ENCODE measurements at regions not wholly inside any gene's neighbourhood (a gene's known extent, or its start where the extent isn't known, plus 50 kb on each side); places are given as distances from the start of the nearest gene placed in this dataset.

DNA sequence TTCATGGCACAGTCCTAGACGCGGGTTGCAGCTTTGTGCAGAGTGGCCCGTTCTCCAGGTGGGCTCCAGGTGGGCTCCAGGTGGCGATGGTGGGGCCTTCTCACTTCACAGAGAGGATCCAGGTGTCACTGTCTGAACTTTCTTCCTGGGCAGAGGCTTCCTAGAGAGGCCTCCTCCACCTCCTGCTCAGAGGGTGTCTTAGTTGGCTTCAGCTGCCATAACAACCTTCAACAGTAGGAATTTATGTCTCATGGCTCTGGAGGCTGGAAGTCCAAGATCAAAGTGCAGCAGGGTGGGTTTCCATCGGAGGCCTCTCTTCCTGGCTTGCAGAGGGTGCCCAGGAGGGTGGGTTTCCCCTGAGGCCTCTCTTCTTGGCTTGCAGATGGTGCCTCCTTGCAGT lies 125.1 kb downstream of the GLRX3 start:
- no peaks in the 10 kb centered on the region for H3K27me3 ChIP-seq
- no peaks in the 10 kb centered on the region for H3K4me1 ChIP-seq (ENCODE audit: low read depth)
- H3K9me3 ChIP-seq (ENCODE audit: low read depth): no peaks in the 10 kb centered on the region
- no peak for TF ChIP-seq CTCF (IDR thresholded peaks at IDR 0.05; ENCODE audit: low read depth, low read length)
- no peak overlapping the region for H3K27ac ChIP-seq
- no peak for DNase-seq (ENCODE audit: low read depth in 1 of 2, low spot score in 1 of 2)
- no peaks in the 10 kb centered on the region for H3K36me3 ChIP-seq
- no peak overlapping the region for H3K4me3 ChIP-seq

DNA sequence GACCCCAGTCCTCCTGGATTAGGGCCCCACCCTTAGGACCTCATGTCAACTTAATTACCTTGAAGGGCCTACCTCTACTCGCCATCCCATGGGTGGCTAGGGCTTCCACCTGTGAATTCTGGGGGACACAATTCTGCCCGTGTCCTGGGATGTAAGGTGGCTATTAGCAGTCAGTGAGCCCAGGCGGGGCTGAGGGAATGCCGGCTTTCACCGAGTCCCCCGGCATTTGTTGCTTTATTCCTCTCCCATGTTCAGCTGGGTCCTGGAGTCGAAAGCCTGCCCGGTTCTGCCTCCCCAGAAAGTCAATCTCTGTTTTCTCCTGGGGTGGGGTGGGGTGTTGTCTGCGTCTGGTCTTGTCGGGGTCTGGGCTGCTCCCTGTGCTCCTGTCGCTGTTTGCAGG lies 125.6 kb downstream of the GLRX3 start:
- no peaks in the 10 kb centered on the region for H3K27me3 ChIP-seq

DNA sequence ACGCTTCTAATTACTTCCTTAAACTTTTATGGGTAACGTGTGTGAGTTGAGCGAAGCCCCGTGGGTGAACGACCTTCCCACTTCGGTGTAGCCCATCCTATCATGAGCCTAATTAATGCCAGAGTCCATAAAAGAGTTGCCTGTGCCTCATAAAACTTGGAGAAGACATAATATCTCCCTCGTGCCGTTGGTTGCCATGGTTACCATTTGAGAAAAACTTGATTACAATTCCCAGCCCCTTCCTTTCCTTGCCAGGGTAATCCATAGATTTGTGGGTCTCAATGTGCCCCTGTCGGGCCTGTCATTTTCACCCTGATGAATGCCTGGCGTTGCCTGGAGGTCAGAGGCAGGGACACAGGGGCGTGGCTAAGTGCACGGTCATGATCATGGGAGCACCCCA lies 127.1 kb downstream of the GLRX3 start:
- Histone ChIP-seq H3K4me1 (ENCODE audit: low read depth) (no peaks in the 10 kb centered on the region), H3K36me3 (no peaks in the 10 kb centered on the region), H3K27ac (no peak overlapping the region), H3K9me3 (ENCODE audit: low read depth) (no peaks in the 10 kb centered on the region), H3K27me3 (no peaks in the 10 kb centered on the region), H3K4me3 (no peak overlapping the region)
- TF ChIP-seq CTCF (IDR thresholded peaks at IDR 0.05; ENCODE audit: low read depth, low read length): no peak
- no peak for DNase-seq (ENCODE audit: low read depth in 1 of 2, low spot score in 1 of 2)

More for the DNA sequence above, 125.6 kb downstream of the GLRX3 start:
- Histone ChIP-seq H3K36me3 (no peaks in the 10 kb centered on the region), H3K27ac (no peak overlapping the region), H3K4me1 (ENCODE audit: low read depth) (no peaks in the 10 kb centered on the region), H3K4me3 (no peak overlapping the region), H3K9me3 (ENCODE audit: low read depth) (no peaks in the 10 kb centered on the region)
- DNase-seq (ENCODE audit: low read depth in 1 of 2, low spot score in 1 of 2): no peak
- TF ChIP-seq CTCF (IDR thresholded peaks at IDR 0.05; ENCODE audit: low read depth, low read length): no peak

GRCh38 chr10:130265542-130265941 lies 129.4 kb downstream of the GLRX3 start:
- no peaks in the 10 kb centered on the region for H3K9me3 ChIP-seq (ENCODE audit: low read depth)
- no peak for TF ChIP-seq CTCF (IDR thresholded peaks at IDR 0.05; ENCODE audit: low read depth, low read length)

GRCh38 chr10:130282492-130283218 lies 146.5 kb downstream of the GLRX3 start:
- Histone ChIP-seq H3K27ac (no peak overlapping the region), H3K9me3 (ENCODE audit: low read depth) (no peaks in the 10 kb centered on the region), H3K36me3 (no peaks in the 10 kb centered on the region), H3K4me1 (ENCODE audit: low read depth) (no peaks in the 10 kb centered on the region), H3K4me3 (no peak overlapping the region), H3K27me3 (no peaks in the 10 kb centered on the region)
- no peak for TF ChIP-seq CTCF (IDR thresholded peaks at IDR 0.05; ENCODE audit: low read depth, low read length)
- no peak for DNase-seq (ENCODE audit: low read depth in 1 of 2, low spot score in 1 of 2)

More at GRCh38 chr10:130265542-130265941, 129.4 kb downstream of the GLRX3 start:
- DNase-seq (ENCODE audit: low read depth in 1 of 2, low spot score in 1 of 2): no peak
- Histone ChIP-seq H3K27me3 (no peaks in the 10 kb centered on the region), H3K36me3 (no peaks in the 10 kb centered on the region), H3K27ac (no peak overlapping the region), H3K4me3 (no peak overlapping the region), H3K4me1 (ENCODE audit: low read depth) (no peaks in the 10 kb centered on the region)
